Stimulated activated CD8-positive, alpha-beta memory T cell treated with anti-CD3 and anti-CD28 coated beads, Interleukin-7, amount 100 ng/mL, for 48 hours (primary cell): ENCODE measurements at regions not wholly inside any gene's neighbourhood (a gene's known extent, or its start where the extent isn't known, plus 50 kb on each side); places are given as distances from the start of the nearest gene placed in this dataset.
A peak's percentile ranks its signal among the peaks of the same experiment; 100 is the strongest.
"Not testable (repeated sequence)": the region's sequence is repeated elsewhere in the genome, so short reads cannot be mapped to it uniquely, and the experiment has no call there.

Experiments
- DNase-seq, 2 donors: peaks; one replicate each; pipeline ENCODE4 v3.0.0-alpha.2; 2020; ENCODE audit warnings: low read depth in 1 of 2; ENCODE audit errors: extremely low read depth in 1 of 2

GRCh38 chr20:26218301-26218700 is 521.6 kb upstream of the ZNF337 start:
- no peak for DNase-seq

- no peak for DNase-seq
Observed at GRCh38 chr20:26216025-26216424, 519.4 kb upstream of the ZNF337 start.

- DNase-seq, result no peak
Observed at GRCh38 chr20:26214991-26215390, 518.3 kb upstream of the ZNF337 start.

- no peak for DNase-seq
Observed at GRCh38 chr20:26209171-26209941, 512.7 kb upstream of the ZNF337 start.

- peak in 1 of 2 donors; percentile 4 for DNase-seq
Observed at GRCh38 chr20:26208296-26209091, 511.8 kb upstream of the ZNF337 start.

GRCh38 chr20:26207967-26208295 is 511.3 kb upstream of the ZNF337 start:
- DNase-seq, result not testable (repeated sequence)

GRCh38 chr20:26207237-26207966 is 510.7 kb upstream of the ZNF337 start:
- DNase-seq, result no peak

GRCh38 chr20:26205350-26205749 is 508.7 kb upstream of the ZNF337 start:
- no peak for DNase-seq

GRCh38 chr20:26201026-26201425 is 504.4 kb upstream of the ZNF337 start:
- DNase-seq, result not testable (repeated sequence)

GRCh38 chr20:26187329-26187728 is 490.7 kb upstream of the ZNF337 start:
- DNase-seq, result not testable (repeated sequence)

- DNase-seq, result not testable (repeated sequence)
Observed at GRCh38 chr20:26183720-26184119, 487.1 kb upstream of the ZNF337 start.

GRCh38 chr20:26181364-26181763 is 484.7 kb upstream of the ZNF337 start:
- not testable (repeated sequence) for DNase-seq

GRCh38 chr20:26171875-26172274 is 475.2 kb upstream of the ZNF337 start:
- DNase-seq, result not testable (repeated sequence)

- DNase-seq, result no peak
Observed at GRCh38 chr20:26169506-26169905, 472.9 kb upstream of the ZNF337 start.

GRCh38 chr20:26167499-26167898 is 470.8 kb upstream of the ZNF337 start:
- DNase-seq, result no peak

- DNase-seq, result no peak
Observed at GRCh38 chr20:26163890-26164289, 467.2 kb upstream of the ZNF337 start.

GRCh38 chr20:26163151-26163550 is 466.5 kb upstream of the ZNF337 start:
- not testable (repeated sequence) for DNase-seq

GRCh38 chr20:26161741-26162140 is 465.1 kb upstream of the ZNF337 start:
- DNase-seq, result not testable (repeated sequence)

- not testable (repeated sequence) for DNase-seq
Observed at GRCh38 chr20:26160916-26161315, 464.3 kb upstream of the ZNF337 start.

- no peak for DNase-seq
Observed at GRCh38 chr20:26154224-26154623, 457.6 kb upstream of the ZNF337 start.

- no peak for DNase-seq
Observed at GRCh38 chr20:26135325-26136110, 438.9 kb upstream of the ZNF337 start.
